LNCAP (cell line): ENCODE measurements at regions not wholly inside any gene's neighbourhood (a gene's known extent, or its start where the extent isn't known, plus 50 kb on each side); places are given as distances from the start of the nearest gene placed in this dataset.

ENCODE experiments used
- TF ChIP-seq, protein P1 (sequence below): fragments of 450-650 bp; IDR thresholded peaks from 2 replicates; pipeline ENCODE4 v1.5.1; 2017; ENCODE audit warnings: mild to moderate bottlenecking

DNA sequence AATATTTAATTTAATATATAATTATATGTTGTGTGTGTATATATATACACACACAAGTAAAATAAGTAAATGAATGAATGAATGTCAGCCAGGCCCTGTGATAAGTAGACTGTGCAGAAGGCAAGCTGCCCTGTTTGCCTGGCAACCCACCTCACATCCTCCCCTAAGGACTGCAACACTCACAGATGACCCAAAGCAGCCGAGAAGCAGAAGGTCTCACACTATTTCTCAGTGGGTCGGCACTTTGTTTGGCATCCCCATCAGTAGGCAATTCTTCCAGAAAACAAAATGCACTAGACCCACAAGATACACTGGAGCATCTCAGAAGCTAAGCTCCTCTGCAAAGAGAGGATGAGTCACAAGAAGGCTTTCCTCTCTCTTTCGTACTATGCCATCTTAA is 152.1 kb upstream of the GRAMD2B start:
- TF ChIP-seq, protein P1, sequence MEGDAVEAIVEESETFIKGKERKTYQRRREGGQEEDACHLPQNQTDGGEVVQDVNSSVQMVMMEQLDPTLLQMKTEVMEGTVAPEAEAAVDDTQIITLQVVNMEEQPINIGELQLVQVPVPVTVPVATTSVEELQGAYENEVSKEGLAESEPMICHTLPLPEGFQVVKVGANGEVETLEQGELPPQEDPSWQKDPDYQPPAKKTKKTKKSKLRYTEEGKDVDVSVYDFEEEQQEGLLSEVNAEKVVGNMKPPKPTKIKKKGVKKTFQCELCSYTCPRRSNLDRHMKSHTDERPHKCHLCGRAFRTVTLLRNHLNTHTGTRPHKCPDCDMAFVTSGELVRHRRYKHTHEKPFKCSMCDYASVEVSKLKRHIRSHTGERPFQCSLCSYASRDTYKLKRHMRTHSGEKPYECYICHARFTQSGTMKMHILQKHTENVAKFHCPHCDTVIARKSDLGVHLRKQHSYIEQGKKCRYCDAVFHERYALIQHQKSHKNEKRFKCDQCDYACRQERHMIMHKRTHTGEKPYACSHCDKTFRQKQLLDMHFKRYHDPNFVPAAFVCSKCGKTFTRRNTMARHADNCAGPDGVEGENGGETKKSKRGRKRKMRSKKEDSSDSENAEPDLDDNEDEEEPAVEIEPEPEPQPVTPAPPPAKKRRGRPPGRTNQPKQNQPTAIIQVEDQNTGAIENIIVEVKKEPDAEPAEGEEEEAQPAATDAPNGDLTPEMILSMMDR: no peak

- TF ChIP-seq, protein P1: no peak
Observed at GRCh38 chr5:126274076-126274762, 149.0 kb upstream of the GRAMD2B start.

- TF ChIP-seq, protein P1: no peak
Observed at GRCh38 chr5:126274763-126275125, 148.5 kb upstream of the GRAMD2B start.

DNA sequence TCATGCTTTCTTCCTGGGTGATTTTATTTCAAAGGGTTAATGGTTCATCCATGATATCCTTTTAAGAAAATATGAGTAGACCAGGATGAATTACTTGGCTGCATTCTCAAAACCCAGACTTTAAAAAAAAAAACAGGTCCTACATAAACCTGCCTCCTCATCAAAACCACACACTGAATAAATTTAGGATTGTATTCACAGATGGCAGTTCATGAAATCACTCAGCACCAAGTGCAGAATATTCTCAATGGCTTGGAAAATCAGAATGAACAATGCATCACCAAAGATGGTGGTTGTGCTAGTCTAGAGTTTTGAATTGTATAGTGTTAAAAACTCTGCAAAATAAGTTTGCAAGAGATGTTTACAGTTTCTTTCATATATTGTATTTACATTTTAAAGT is 145.4 kb upstream of the GRAMD2B start:
- TF ChIP-seq, protein P1: no peak

DNA sequence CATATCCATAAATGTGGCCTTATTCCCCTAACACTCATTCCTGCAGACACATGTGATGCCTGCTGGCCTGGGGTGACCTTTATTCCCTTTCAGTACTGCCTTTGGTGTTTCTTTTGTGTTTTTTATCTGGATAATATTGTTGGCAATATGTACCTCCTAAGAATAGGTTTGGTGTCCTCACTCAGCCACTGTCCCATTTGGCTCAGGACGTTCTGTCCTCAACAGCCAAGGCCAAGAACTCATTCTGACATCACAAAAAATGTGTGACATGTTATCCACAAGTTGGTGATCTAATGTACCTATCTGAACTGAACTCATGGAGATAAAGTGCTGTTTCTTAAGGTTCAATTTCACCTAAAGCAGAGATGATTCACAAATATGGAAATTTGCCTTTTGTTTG is 142.9 kb upstream of the GRAMD2B start:
- TF ChIP-seq, protein P1: no peak

- TF ChIP-seq, protein P1: no peak
Observed at GRCh38 chr5:126280846-126281245, 142.4 kb upstream of the GRAMD2B start.

- TF ChIP-seq, protein P1: no peak
Observed at GRCh38 chr5:126284977-126285696, 138.1 kb upstream of the GRAMD2B start.
